Spleen (tissue), 11 donors: ENCODE measurements at regions not wholly inside any gene's neighbourhood (a gene's known extent, or its start where the extent isn't known, plus 50 kb on each side); places are given as distances from the start of the nearest gene placed in this dataset.

ENCODE experiments used
- DNase-seq: peaks from one replicate; pipeline ENCODE4 v3.0.0-alpha.2; 2020
- H3K27ac ChIP-seq, 8 donors: fragments of 200-600 bp; sonication (generic) in 7 of 8; 1 replicate in 4 of 8; 2 replicates in 4 of 8; pipeline versions ENCODE4 v1.5.0 to v1.8.0; 2016 to 2021; ENCODE audit warnings: inconsistent platforms in 4 of 8, mild to moderate bottlenecking in 4 of 8, moderate library complexity in 1 of 8
- H3K27me3 ChIP-seq, 7 donors: fragments of 200-600 bp; sonication (generic) in 6 of 7; replicated peaks in 1 of 7; 1 replicate in 4 of 7; 2 replicates in 3 of 7; pipeline versions ENCODE4 v1.5.0 to v1.8.0; 2016 to 2021; ENCODE audit warnings: inconsistent platforms in 3 of 7, mild to moderate bottlenecking in 1 of 7
- H3K36me3 ChIP-seq, 6 donors: fragments of 200-600 bp; sonication (generic) in 5 of 6; 1 replicate in 4 of 6; 2 replicates in 2 of 6; pipeline versions ENCODE4 v1.5.0 to v1.8.0; 2016 to 2021; ENCODE audit warnings: inconsistent platforms in 2 of 6
- H3K4me1 ChIP-seq, 6 donors: fragments of 200-600 bp; sonication (generic) in 5 of 6; 1 replicate in 3 of 6; 2 replicates in 3 of 6; pipeline versions ENCODE4 v1.5.0 to v1.8.0; 2016 to 2021; ENCODE audit warnings: inconsistent platforms in 3 of 6
- H3K4me3 ChIP-seq, 8 donors: fragments of 200-600 bp; sonication (generic) in 7 of 8; 1 replicate in 4 of 8; 2 replicates in 4 of 8; pipeline versions ENCODE4 v1.5.0 to v1.8.0; 2016 to 2021; ENCODE audit warnings: inconsistent platforms in 4 of 8, mild to moderate bottlenecking in 4 of 8, moderate library complexity in 2 of 8
- H3K9me3 ChIP-seq, 8 donors: fragments of 200-600 bp; sonication (generic) in 7 of 8; 1 replicate in 4 of 8; 2 replicates in 4 of 8; pipeline versions ENCODE4 v1.5.0 to v1.8.0; 2016 to 2021; ENCODE audit warnings: inconsistent platforms in 4 of 8
- POLR2A ChIP-seq, 3 donors: fragments of 450-650 bp; IDR thresholded peaks; one replicate each; pipeline ENCODE4 v1.5.1; 2017; ENCODE audit warnings: antibody characterized with exemption in 3 of 3, mild to moderate bottlenecking in 1 of 3
- POLR2AphosphoS5 ChIP-seq, 3 donors: sonication (generic); formaldehyde crosslinking; IDR thresholded peaks; one replicate each; pipeline ENCODE4 v1.5.1; 2017; ENCODE audit warnings: antibody characterized with exemption in 3 of 3
- WGBS, 5 donors: extraction: QIAGEN DNeasy Blood & Tissue Kit in 3 of 5; methylation state at CpG; one replicate each; pipeline versions ENCODE4 v1.1.5 to v1.1.7; 2013 to 2018; 5-methylcytosine and 5-hydroxymethylcytosine counted together
- intact Hi-C: fragments of 100-400 bp; cut with DNase I; formaldehyde crosslinking; loops from one replicate; pipeline ENCODE4 v1.15.0; 2023; ENCODE audit warnings: low total_unique reads
- TF ChIP-seq, protein P1 (sequence below), 11 experiments: fragments of 200-600 bp in 7 of 11; fragments of 450-650 bp in 4 of 11; sonication (generic) in 4 of 11; IDR thresholded peaks in 8 of 11; conservative IDR thresholded peaks in 3 of 11; 1 replicate in 7 of 11; 2 replicates in 4 of 11; pipeline versions ENCODE4 v1.4.0 to v1.8.0; 2016 to 2021; ENCODE audit warnings: antibody characterized with exemption in 11 of 11, inconsistent platforms in 4 of 11, mild to moderate bottlenecking in 1 of 11
- donor health status: healthy with polysubstance abuse.
- donor health status: DM: no; HTN: no; CAD: no; lungs with moderate emphysema.
- donor health status: DM: no; HTN: no; CAD: no.
- donor health status: Bipolar disorder and iron deficiency.
- donor health status: healthy.
- donor health status: DM: no; HTN: no; CAD: no.
- donor health status: DM: yes; HTN: yes; CAD: no.

DNA sequence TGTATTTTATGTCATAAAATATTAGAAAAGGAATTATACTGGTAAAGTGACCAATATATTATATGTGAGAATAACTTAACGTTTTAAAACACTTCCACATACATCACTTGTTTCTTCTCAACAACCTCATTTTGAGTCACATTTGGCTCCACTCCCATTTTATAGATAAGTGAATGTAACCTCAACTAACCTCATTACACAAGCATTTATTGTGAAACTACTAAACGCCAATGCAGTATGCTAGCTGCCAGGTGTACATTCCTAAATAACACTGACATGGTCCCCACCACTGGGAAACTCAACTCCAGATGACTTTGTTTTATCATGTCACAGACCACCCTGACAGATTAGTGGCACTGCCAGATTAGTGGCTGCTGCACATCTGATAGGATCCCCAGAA lies 249.7 kb upstream of the CNTN4 start:
- intact Hi-C loops = no loop called here
- no peaks in the 10 kb centered on the region for H3K4me1 ChIP-seq
- 58 to 77% (median 70%) methylated on average over 2 of the region's 2 CpGs for WGBS, 5 donors

DNA sequence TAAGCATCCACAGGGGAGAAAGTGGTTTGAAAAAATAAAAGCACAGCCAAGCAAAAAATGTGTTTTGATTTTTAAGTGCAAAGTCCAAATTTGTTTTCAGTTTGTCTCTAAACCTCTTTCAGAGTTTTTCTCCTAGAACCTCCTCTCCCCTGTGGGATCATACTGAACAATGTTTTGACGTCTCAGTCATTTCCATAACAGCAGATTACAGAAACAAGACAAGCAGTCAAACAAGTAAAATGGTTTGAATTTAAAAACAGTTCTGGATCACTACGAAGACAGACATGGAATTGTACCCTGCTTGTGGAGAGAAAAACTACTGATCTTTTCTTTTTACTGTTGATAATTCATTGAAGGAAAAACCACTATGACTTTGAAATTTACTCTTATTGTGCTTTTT lies 245.7 kb upstream of the CNTN4 start:
- no peak for DNase-seq
- TF ChIP-seq POLR2A (IDR thresholded peaks at IDR 0.05) (no peak), POLR2AphosphoS5 (IDR thresholded peaks at IDR 0.05) (no peak)
- TF ChIP-seq, protein P1, sequence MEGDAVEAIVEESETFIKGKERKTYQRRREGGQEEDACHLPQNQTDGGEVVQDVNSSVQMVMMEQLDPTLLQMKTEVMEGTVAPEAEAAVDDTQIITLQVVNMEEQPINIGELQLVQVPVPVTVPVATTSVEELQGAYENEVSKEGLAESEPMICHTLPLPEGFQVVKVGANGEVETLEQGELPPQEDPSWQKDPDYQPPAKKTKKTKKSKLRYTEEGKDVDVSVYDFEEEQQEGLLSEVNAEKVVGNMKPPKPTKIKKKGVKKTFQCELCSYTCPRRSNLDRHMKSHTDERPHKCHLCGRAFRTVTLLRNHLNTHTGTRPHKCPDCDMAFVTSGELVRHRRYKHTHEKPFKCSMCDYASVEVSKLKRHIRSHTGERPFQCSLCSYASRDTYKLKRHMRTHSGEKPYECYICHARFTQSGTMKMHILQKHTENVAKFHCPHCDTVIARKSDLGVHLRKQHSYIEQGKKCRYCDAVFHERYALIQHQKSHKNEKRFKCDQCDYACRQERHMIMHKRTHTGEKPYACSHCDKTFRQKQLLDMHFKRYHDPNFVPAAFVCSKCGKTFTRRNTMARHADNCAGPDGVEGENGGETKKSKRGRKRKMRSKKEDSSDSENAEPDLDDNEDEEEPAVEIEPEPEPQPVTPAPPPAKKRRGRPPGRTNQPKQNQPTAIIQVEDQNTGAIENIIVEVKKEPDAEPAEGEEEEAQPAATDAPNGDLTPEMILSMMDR (IDR thresholded peaks at IDR 0.05 in 8 of 11, conservative IDR thresholded peaks at IDR 0.05 in 3 of 11) = no peak
- Histone ChIP-seq H3K27me3 (no peaks in the 10 kb centered on the region), H3K36me3 (no peaks in the 10 kb centered on the region), H3K9me3 (peaks cover 0 to 7% (median 0%) of the 10 kb centered on the region in 8 donors), H3K4me3 (no peak overlapping the region), H3K27ac (no peak overlapping the region), H3K4me1 (no peaks in the 10 kb centered on the region)
- WGBS, 5 donors = 68 to 84% (median 84%) methylated on average over 2 of the region's 2 CpGs
- intact Hi-C loops = no loop called here

More for the DNA sequence above, 249.7 kb upstream of the CNTN4 start:
- no peak overlapping the region for H3K27ac ChIP-seq
- H3K9me3 ChIP-seq = peaks cover 0 to 7% (median 0%) of the 10 kb centered on the region in 8 donors
- no peak for TF ChIP-seq POLR2AphosphoS5 (IDR thresholded peaks at IDR 0.05)
- TF ChIP-seq, protein P1 (IDR thresholded peaks at IDR 0.05 in 8 of 11, conservative IDR thresholded peaks at IDR 0.05 in 3 of 11) = no peak
- no peak for TF ChIP-seq POLR2A (IDR thresholded peaks at IDR 0.05)
- no peaks in the 10 kb centered on the region for H3K27me3 ChIP-seq
- no peak for DNase-seq
- H3K36me3 ChIP-seq = no peaks in the 10 kb centered on the region
- no peak overlapping the region for H3K4me3 ChIP-seq

DNA sequence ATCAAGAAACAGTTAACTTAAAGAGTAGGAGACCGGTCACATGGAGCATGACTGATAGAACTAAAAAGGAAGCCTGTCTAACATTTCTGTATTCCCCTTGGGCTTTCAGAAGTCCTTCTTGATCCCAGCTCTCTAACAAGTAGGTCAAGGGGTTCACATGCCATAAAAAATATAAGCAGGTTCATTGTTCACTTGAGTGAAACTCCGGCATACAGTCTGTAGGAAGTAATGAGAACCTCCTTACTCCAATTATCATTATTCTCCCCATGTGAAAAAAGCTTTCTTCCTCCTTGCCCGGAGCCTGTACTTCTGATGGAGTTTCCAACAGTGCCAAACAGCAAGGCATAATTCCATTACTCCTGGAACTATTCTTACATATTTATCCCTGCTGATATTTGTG lies 242.8 kb upstream of the CNTN4 start:
- DNase-seq = no peak
- Histone ChIP-seq H3K36me3 (no peaks in the 10 kb centered on the region), H3K9me3 (peaks cover 0 to 2% (median 0%) of the 10 kb centered on the region in 8 donors), H3K4me3 (no peak overlapping the region), H3K27ac (no peak overlapping the region), H3K4me1 (no peaks in the 10 kb centered on the region), H3K27me3 (no peaks in the 10 kb centered on the region)
- TF ChIP-seq, protein P1 (IDR thresholded peaks at IDR 0.05 in 8 of 11, conservative IDR thresholded peaks at IDR 0.05 in 3 of 11) = no peak
- TF ChIP-seq POLR2AphosphoS5 (IDR thresholded peaks at IDR 0.05) (no peak), POLR2A (IDR thresholded peaks at IDR 0.05) (no peak)
- WGBS, 5 donors = 66 to 73% (median 71%) methylated on average over 3 of the region's 3 CpGs
- intact Hi-C loops = no loop called here

DNA sequence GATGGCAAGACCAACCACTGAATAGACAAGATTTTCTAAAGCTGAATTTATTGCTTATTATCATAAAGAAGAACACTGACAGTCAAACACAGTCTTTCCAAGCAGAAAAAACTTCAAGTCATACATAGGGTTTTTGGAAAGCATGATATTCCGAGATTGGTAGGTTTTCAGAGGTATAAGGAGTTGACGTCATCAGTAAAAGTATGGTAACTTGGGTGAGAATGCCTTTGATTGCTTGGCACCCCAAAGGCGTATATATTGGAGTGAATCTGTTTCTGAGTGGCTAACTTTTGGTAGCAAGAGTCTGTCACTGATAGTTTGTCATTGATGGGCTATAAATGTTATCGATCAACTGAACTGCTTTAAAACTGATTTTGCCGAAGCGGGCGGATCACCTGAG lies 227.9 kb upstream of the CNTN4 start:
- Histone ChIP-seq H3K4me1 (no peaks in the 10 kb centered on the region), H3K27ac (no peak overlapping the region), H3K27me3 (no peaks in the 10 kb centered on the region), H3K4me3 (no peak overlapping the region), H3K36me3 (no peaks in the 10 kb centered on the region), H3K9me3 (peaks cover 0 to 22% (median 5%) of the 10 kb centered on the region in 8 donors)
- no peak for TF ChIP-seq POLR2AphosphoS5 (IDR thresholded peaks at IDR 0.05)
- TF ChIP-seq, protein P1 (IDR thresholded peaks at IDR 0.05 in 8 of 11, conservative IDR thresholded peaks at IDR 0.05 in 3 of 11) = no peak
- no peak for TF ChIP-seq POLR2A (IDR thresholded peaks at IDR 0.05)
- DNase-seq = no peak
- WGBS, 5 donors = 90 to 96% (median 93%) methylated on average over 7 of the region's 7 CpGs
- intact Hi-C loops = no loop called here
